ENCODE measurements at regions not wholly inside any gene's neighbourhood (a gene's known extent, or its start where the extent isn't known, plus 50 kb on each side); places are given as distances from the start of the nearest gene placed in this dataset.

GRCh38 chr1:187788718-187789117, 960.0 kb downstream of the PLA2G4A start:
- Mint-ChIP-seq H3K4me3 (no peak overlapping the region), H3K9me3 (peaks cover 4% of the 10 kb centered on the region)

GRCh38 chr1:187790724-187791123, 962.0 kb downstream of the PLA2G4A start:
- Mint-ChIP-seq H3K4me1 (peaks cover 14% of the 10 kb centered on the region), H3K9me3 (peaks cover 4% of the 10 kb centered on the region), H3K27me3 (ENCODE audit: low read depth, poor library complexity) (peaks cover 3% of the 10 kb centered on the region), H3K27ac (no peak overlapping the region), H3K36me3 (ENCODE audit: low read depth) (no peaks in the 10 kb centered on the region), H3K4me3 (no peak overlapping the region)
- DNase-seq: no peak
- no peak for TF ChIP-seq CTCF (IDR thresholded peaks at IDR 0.05)

More at GRCh38 chr1:187788718-187789117, 960.0 kb downstream of the PLA2G4A start:
- Mint-ChIP-seq H3K27me3 (ENCODE audit: low read depth, poor library complexity) (peaks cover 3% of the 10 kb centered on the region), H3K36me3 (ENCODE audit: low read depth) (no peaks in the 10 kb centered on the region), H3K4me1 (peaks cover 14% of the 10 kb centered on the region), H3K27ac (no peak overlapping the region)
- no peak for TF ChIP-seq CTCF (IDR thresholded peaks at IDR 0.05)
- DNase-seq: no peak

GRCh38 chr1:187794561-187794960, 965.8 kb downstream of the PLA2G4A start:
- peaks cover 4% of the 10 kb centered on the region for H3K9me3 Mint-ChIP-seq
- H3K4me1 Mint-ChIP-seq: no peaks in the 10 kb centered on the region
- H3K27me3 Mint-ChIP-seq (ENCODE audit: low read depth, poor library complexity): no peaks in the 10 kb centered on the region
- H3K36me3 Mint-ChIP-seq (ENCODE audit: low read depth): no peaks in the 10 kb centered on the region
- TF ChIP-seq CTCF (IDR thresholded peaks at IDR 0.05): no peak
- no peak overlapping the region for H3K4me3 Mint-ChIP-seq
- no peak overlapping the region for H3K27ac Mint-ChIP-seq
- DNase-seq: no peak

GRCh38 chr1:187809549-187809948, 980.8 kb downstream of the PLA2G4A start:
- no peaks in the 10 kb centered on the region for H3K36me3 Mint-ChIP-seq (ENCODE audit: low read depth)
- no peak for TF ChIP-seq CTCF (IDR thresholded peaks at IDR 0.05)
- H3K27ac Mint-ChIP-seq: no peak overlapping the region
- H3K4me1 Mint-ChIP-seq: no peaks in the 10 kb centered on the region
- no peak for DNase-seq
- no peak overlapping the region for H3K4me3 Mint-ChIP-seq
- no peaks in the 10 kb centered on the region for H3K27me3 Mint-ChIP-seq (ENCODE audit: low read depth, poor library complexity)
- H3K9me3 Mint-ChIP-seq: peaks cover 4% of the 10 kb centered on the region

- Mint-ChIP-seq H3K4me3 (no peak overlapping the region), H3K4me1 (no peaks in the 10 kb centered on the region), H3K9me3 (no peaks in the 10 kb centered on the region), H3K36me3 (ENCODE audit: low read depth) (no peaks in the 10 kb centered on the region), H3K27ac (no peak overlapping the region), H3K27me3 (ENCODE audit: low read depth, poor library complexity) (peaks cover 3% of the 10 kb centered on the region)
- TF ChIP-seq CTCF (IDR thresholded peaks at IDR 0.05): no peak
- no peak for DNase-seq
These were observed 987.9 kb downstream of the PLA2G4A start for GRCh38 chr1:187816646-187817045.

GRCh38 chr1:187817782-187818181, 989.0 kb downstream of the PLA2G4A start:
- DNase-seq: no peak
- Mint-ChIP-seq H3K4me1 (no peaks in the 10 kb centered on the region), H3K27ac (no peak overlapping the region), H3K27me3 (ENCODE audit: low read depth, poor library complexity) (peaks cover 3% of the 10 kb centered on the region), H3K36me3 (ENCODE audit: low read depth) (no peaks in the 10 kb centered on the region), H3K4me3 (no peak overlapping the region), H3K9me3 (peaks cover 3% of the 10 kb centered on the region)
- no peak for TF ChIP-seq CTCF (IDR thresholded peaks at IDR 0.05)

Measured in nephron progenitor cell (in vitro differentiated cells).